Lower leg skin (tissue), 3 donors: ENCODE measurements at regions not wholly inside any gene's neighbourhood (a gene's known extent, or its start where the extent isn't known, plus 50 kb on each side); places are given as distances from the start of the nearest gene placed in this dataset.

Experiments
- CTCF ChIP-seq, 3 donors: fragments of 450-650 bp; IDR thresholded peaks; one replicate each; pipeline ENCODE4 v1.5.1; 2016; ENCODE audit warnings: antibody characterized with exemption in 3 of 3, mild to moderate bottlenecking in 3 of 3, moderate library complexity in 2 of 3
- POLR2A ChIP-seq, 2 donors: fragments of 450-650 bp; IDR thresholded peaks; one replicate each; pipeline ENCODE4 v1.6.1; 2016 to 2017; ENCODE audit warnings: antibody characterized with exemption in 2 of 2, mild to moderate bottlenecking in 1 of 2, moderate library complexity in 1 of 2

GRCh38 chr4:187256897-187257296, 533.2 kb upstream of the FAT1 start:
- TF ChIP-seq CTCF (IDR thresholded peaks at IDR 0.05) (no peak), POLR2A (IDR thresholded peaks at IDR 0.05) (no peak)
